HCT116 (cell line): ENCODE measurements at regions not wholly inside any gene's neighbourhood (a gene's known extent, or its start where the extent isn't known, plus 50 kb on each side); places are given as distances from the start of the nearest gene placed in this dataset.

ENCODE experiments used
- ATAC-seq: fragments of 200-7000 bp; cut with Tn5 transposase; 2 replicates; pipeline ENCODE4 v1.9.1; 2020; ENCODE audit warnings: mild to moderate bottlenecking, moderate library complexity
- BruUV-seq: library from RNA; stranded (reverse); fragments of 400-500 nt; replicated peaks from 2 replicates; lab custom pipeline; 2021; lab: Mats Ljungman, UMichigan
- CTCF ChIA-PET: fragments of 300-600 bp; sonication (Branson Sonifier 250); formaldehyde crosslinking; loops from one replicate; lab custom pipeline; 2021; ENCODE audit warnings: antibody characterized with exemption; lab: Charles Lee
- POLR2A ChIA-PET: fragments of 300-600, 350-600 bp; sonication (Branson Sonifier 250); formaldehyde crosslinking; loops from one replicate; lab custom pipeline; 2021; ENCODE audit warnings: antibody characterized with exemption; lab: Charles Lee
- RAD21 ChIA-PET, 2 experiments: fragments of 300-600 bp; sonication (Branson Sonifier 250); formaldehyde crosslinking; loops; one replicate each; lab custom pipeline; 2023; ENCODE audit warnings: low total read pairs in 2 of 2; ENCODE audit not compliant: uncharacterized antibody in 2 of 2, unreplicated experiment in 2 of 2, low non-redundant PET in 1 of 2; lab: Charles Lee
- DNase-seq: peaks from one replicate; pipeline ENCODE4 v3.0.0-alpha.2; 2010; ENCODE audit warnings: low read depth, low spot score
- H2AFZ ChIP-seq: fragments of 200-600 bp; shearing (Covaris generic), sonication (generic); 2 replicates; pipeline ENCODE4 v1.6.1; 2017; ENCODE audit warnings: low read depth, mixed run types, mixed read lengths, antibody characterized with exemption, low read length; ENCODE audit not compliant: poor library complexity, severe bottlenecking
- H3K27ac ChIP-seq: 2 replicates; pipeline ENCODE4 v1.5.1; 2012; ENCODE audit warnings: low read depth, low read length
- H3K27me3 ChIP-seq: fragments of 200-600 bp; sonication (generic); 2 replicates; pipeline ENCODE4 v1.6.1; 2016; ENCODE audit warnings: mixed run types, low read length, mixed read lengths; ENCODE audit not compliant: insufficient read depth
- H3K36me3 ChIP-seq, 2 experiments: fragments of 200-500 bp in 1 of 2; fragments of 200-600 bp in 1 of 2; sonication (Bioruptor generic) in 1 of 2; sonication (generic) in 1 of 2; 2 replicates each; pipeline versions ENCODE4 v1.5.1 to v1.6.1; 2014 to 2016; ENCODE audit warnings: low read length in 2 of 2, inconsistent platforms in 1 of 2, mixed read lengths in 1 of 2, mixed run types in 1 of 2; ENCODE audit not compliant: insufficient read depth in 2 of 2, control insufficient read depth in 1 of 2
- H3K4me1 ChIP-seq, 2 experiments: fragments of 200-600 bp in 1 of 2; sonication (generic) in 1 of 2; 2 replicates each; pipeline versions ENCODE4 v1.5.1 to v1.6.1; 2012 to 2017; ENCODE audit warnings: low read length in 2 of 2, inconsistent platforms in 1 of 2, mild to moderate bottlenecking in 1 of 2, mixed read lengths in 1 of 2, mixed run types in 1 of 2, moderate library complexity in 1 of 2; ENCODE audit not compliant: insufficient read depth in 2 of 2, control insufficient read depth in 1 of 2
- H3K4me2 ChIP-seq: fragments of 200-600 bp; sonication (generic); 2 replicates; pipeline ENCODE4 v1.6.1; 2017; ENCODE audit warnings: mixed run types, low read length, mixed read lengths
- H3K4me3 ChIP-seq, 2 experiments: fragments of 200-600 bp in 1 of 2; sonication (generic) in 1 of 2; replicated peaks in 1 of 2; 2 replicates each; pipeline ENCODE4 v1.5.1; 2011 to 2016; ENCODE audit warnings: low read length in 2 of 2, control low read depth in 1 of 2, low read depth in 1 of 2, mild to moderate bottlenecking in 1 of 2, mixed read lengths in 1 of 2, mixed run types in 1 of 2
- H3K79me2 ChIP-seq: fragments of 200-600 bp; sonication (generic); 2 replicates; pipeline ENCODE4 v1.6.1; 2017; ENCODE audit warnings: mild to moderate bottlenecking, mixed run types, low read length, moderate library complexity, mixed read lengths; ENCODE audit not compliant: insufficient read depth
- H3K9ac ChIP-seq: fragments of 200-600 bp; sonication (generic); 2 replicates; pipeline ENCODE4 v1.6.1; 2016; ENCODE audit warnings: low read length, mixed read lengths
- H3K9me2 ChIP-seq: fragments of 200-600 bp; sonication (generic), shearing (Covaris generic); 2 replicates; pipeline ENCODE4 v1.6.1; 2017; ENCODE audit warnings: mixed run types, mild to moderate bottlenecking, moderate library complexity; ENCODE audit not compliant: insufficient read depth
- H3K9me3 ChIP-seq, 2 experiments: fragments of 200-500 bp in 1 of 2; fragments of 200-600 bp in 1 of 2; sonication (Bioruptor generic) in 1 of 2; sonication (generic) in 1 of 2; 2 replicates each; pipeline ENCODE4 v1.6.1; 2014 to 2017; ENCODE audit warnings: low read length in 2 of 2, mixed read lengths in 2 of 2, inconsistent platforms in 1 of 2, low read depth in 1 of 2, mild to moderate bottlenecking in 1 of 2, mixed run types in 1 of 2, moderate library complexity in 1 of 2; ENCODE audit not compliant: control insufficient read depth in 1 of 2, insufficient read depth in 1 of 2
- H4K20me1 ChIP-seq: fragments of 200-600 bp; sonication (generic), shearing (Covaris generic); 2 replicates; pipeline ENCODE4 v1.6.1; 2017; ENCODE audit warnings: mixed run types, mild to moderate bottlenecking, moderate library complexity; ENCODE audit not compliant: insufficient read depth
- CBX3 ChIP-seq: IDR thresholded peaks from 2 replicates; pipeline ENCODE4 v1.6.1; 2012; ENCODE audit warnings: low read depth
- EGR1 ChIP-seq: IDR thresholded peaks from 2 replicates; pipeline ENCODE4 v1.6.1; 2012; ENCODE audit warnings: low read depth
- ELF1 ChIP-seq: IDR thresholded peaks from 2 replicates; pipeline ENCODE4 v1.6.1; 2012; ENCODE audit warnings: low read depth, borderline replicate concordance
- EZH2 ChIP-seq: fragments of 200-600 bp; sonication (generic); IDR thresholded peaks from 2 replicates; pipeline ENCODE4 v1.6.1; 2017; ENCODE audit warnings: antibody characterized with exemption, mixed run types
- FOSL1 ChIP-seq: IDR thresholded peaks from 2 replicates; pipeline ENCODE4 v1.6.1; 2012; ENCODE audit warnings: low read depth
- JUND ChIP-seq: IDR thresholded peaks from 2 replicates; pipeline ENCODE4 v1.6.1; 2012
- POLR2A ChIP-seq: IDR thresholded peaks from 2 replicates; pipeline ENCODE4 v1.7.0; 2011; ENCODE audit warnings: borderline replicate concordance; ENCODE audit not compliant: insufficient read depth, insufficient read length; ENCODE audit errors: extremely low read depth
- POLR2AphosphoS5 ChIP-seq: IDR thresholded peaks from 2 replicates; pipeline ENCODE4 v1.6.1; 2011; ENCODE audit warnings: mild to moderate bottlenecking, low read depth, low read length, moderate library complexity
- RAD21 ChIP-seq: IDR thresholded peaks from 2 replicates; pipeline ENCODE4 v1.6.1; 2012; ENCODE audit warnings: low read depth, mild to moderate bottlenecking
- SP1 ChIP-seq: IDR thresholded peaks from 2 replicates; pipeline ENCODE4 v1.6.1; 2012; ENCODE audit warnings: low read depth
- SRF ChIP-seq: IDR thresholded peaks from 2 replicates; pipeline ENCODE4 v1.6.1; 2012; ENCODE audit warnings: low read depth
- TCF7L2 ChIP-seq: IDR thresholded peaks from 2 replicates; pipeline ENCODE4 v1.7.0; 2011; ENCODE audit warnings: borderline replicate concordance, inconsistent platforms; ENCODE audit not compliant: insufficient read depth, insufficient read length; ENCODE audit errors: extremely low read depth
- YY1 ChIP-seq: IDR thresholded peaks from 2 replicates; pipeline ENCODE4 v1.6.1; 2011; ENCODE audit warnings: low read length, low read depth, moderate library complexity, mild to moderate bottlenecking; ENCODE audit not compliant: insufficient replicate concordance; ENCODE audit errors: extremely low read depth
- ZFX ChIP-seq: fragments of 450-650 bp; IDR thresholded peaks from 2 replicates; pipeline ENCODE4 v1.6.1; 2017
- ZNF274 ChIP-seq: fragments of 200-500 bp; sonication (Bioruptor generic); IDR thresholded peaks from 2 replicates; pipeline ENCODE4 v1.6.1; 2014; ENCODE audit warnings: mild to moderate bottlenecking, low read depth, low read length, inconsistent platforms
- intact Hi-C: fragments of 100-400 bp; cut with micrococcal nuclease; formaldehyde crosslinking; loops from 2 replicates; pipeline ENCODE4 v1.10.0; 2022
- TF ChIP-seq, protein P1 (sequence below), 3 experiments: fragments of 200-600 bp in 1 of 3; sonication (generic) in 1 of 3; IDR thresholded peaks in 2 of 3; conservative IDR thresholded peaks in 1 of 3; 2 replicates each; pipeline ENCODE4 v1.5.1; 2012 to 2017; ENCODE audit warnings: low read depth in 2 of 3, low read length in 2 of 3, antibody characterized with exemption in 1 of 3, borderline replicate concordance in 1 of 3, control low read depth in 1 of 3, mild to moderate bottlenecking in 1 of 3, mixed read lengths in 1 of 3, mixed run types in 1 of 3, moderate library complexity in 1 of 3; ENCODE audit not compliant: insufficient read depth in 1 of 3
- TF ChIP-seq, protein P2 (sequence below): IDR thresholded peaks from 2 replicates; pipeline ENCODE4 v1.6.1; 2012
- TF ChIP-seq, protein P3 (sequence below): IDR thresholded peaks from 2 replicates; pipeline ENCODE4 v1.6.1; 2011; ENCODE audit warnings: mild to moderate bottlenecking, low read length, moderate library complexity; ENCODE audit not compliant: insufficient replicate concordance; ENCODE audit errors: extremely low read depth
- TF ChIP-seq, protein P4 (sequence below): IDR thresholded peaks from 2 replicates; pipeline ENCODE4 v1.6.1; 2012; ENCODE audit warnings: low read depth

DNA sequence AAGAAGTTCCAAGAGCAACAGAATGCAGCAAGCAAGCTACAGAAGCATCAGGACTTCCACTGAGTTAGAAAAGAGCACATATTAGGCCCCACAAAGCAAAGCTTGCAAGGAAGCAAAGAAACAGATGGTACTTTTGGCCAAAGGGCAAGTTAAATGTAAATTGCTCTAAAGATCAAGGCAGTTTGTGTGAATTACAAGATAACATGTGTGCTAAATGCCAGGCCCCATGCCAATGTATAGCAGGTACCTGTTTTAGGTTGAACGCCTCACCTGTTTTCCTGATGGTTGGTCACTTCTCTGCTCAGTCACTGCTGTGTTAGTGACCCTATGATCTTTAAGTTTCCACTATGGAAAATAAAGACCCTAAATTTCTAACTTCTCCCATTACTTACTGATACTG lies 606.5 kb upstream of the GYPC start:
- TF ChIP-seq SP1 (no peak), JUND (no peak), SRF (no peak), FOSL1 (no peak), EGR1 (no peak), EZH2 (no peak), ZNF274 (no peak), POLR2A (no peak), ZFX (no peak), POLR2AphosphoS5 (no peak), ELF1 (no peak), YY1 (no peak), RAD21 (no peak), CBX3 (no peak), TCF7L2 (no peak)
- TF ChIP-seq, protein P1, sequence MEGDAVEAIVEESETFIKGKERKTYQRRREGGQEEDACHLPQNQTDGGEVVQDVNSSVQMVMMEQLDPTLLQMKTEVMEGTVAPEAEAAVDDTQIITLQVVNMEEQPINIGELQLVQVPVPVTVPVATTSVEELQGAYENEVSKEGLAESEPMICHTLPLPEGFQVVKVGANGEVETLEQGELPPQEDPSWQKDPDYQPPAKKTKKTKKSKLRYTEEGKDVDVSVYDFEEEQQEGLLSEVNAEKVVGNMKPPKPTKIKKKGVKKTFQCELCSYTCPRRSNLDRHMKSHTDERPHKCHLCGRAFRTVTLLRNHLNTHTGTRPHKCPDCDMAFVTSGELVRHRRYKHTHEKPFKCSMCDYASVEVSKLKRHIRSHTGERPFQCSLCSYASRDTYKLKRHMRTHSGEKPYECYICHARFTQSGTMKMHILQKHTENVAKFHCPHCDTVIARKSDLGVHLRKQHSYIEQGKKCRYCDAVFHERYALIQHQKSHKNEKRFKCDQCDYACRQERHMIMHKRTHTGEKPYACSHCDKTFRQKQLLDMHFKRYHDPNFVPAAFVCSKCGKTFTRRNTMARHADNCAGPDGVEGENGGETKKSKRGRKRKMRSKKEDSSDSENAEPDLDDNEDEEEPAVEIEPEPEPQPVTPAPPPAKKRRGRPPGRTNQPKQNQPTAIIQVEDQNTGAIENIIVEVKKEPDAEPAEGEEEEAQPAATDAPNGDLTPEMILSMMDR (IDR thresholded peaks at IDR 0.05 in 2 of 3, conservative IDR thresholded peaks at IDR 0.05 in 1 of 3; ENCODE audit: borderline replicate concordance in 1 of 3, insufficient read depth in 1 of 3, low read depth in 2 of 3, low read length in 2 of 3) = no peak
- TF ChIP-seq, protein P2, sequence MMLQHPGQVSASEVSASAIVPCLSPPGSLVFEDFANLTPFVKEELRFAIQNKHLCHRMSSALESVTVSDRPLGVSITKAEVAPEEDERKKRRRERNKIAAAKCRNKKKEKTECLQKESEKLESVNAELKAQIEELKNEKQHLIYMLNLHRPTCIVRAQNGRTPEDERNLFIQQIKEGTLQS = no peak
- TF ChIP-seq, protein P3, sequence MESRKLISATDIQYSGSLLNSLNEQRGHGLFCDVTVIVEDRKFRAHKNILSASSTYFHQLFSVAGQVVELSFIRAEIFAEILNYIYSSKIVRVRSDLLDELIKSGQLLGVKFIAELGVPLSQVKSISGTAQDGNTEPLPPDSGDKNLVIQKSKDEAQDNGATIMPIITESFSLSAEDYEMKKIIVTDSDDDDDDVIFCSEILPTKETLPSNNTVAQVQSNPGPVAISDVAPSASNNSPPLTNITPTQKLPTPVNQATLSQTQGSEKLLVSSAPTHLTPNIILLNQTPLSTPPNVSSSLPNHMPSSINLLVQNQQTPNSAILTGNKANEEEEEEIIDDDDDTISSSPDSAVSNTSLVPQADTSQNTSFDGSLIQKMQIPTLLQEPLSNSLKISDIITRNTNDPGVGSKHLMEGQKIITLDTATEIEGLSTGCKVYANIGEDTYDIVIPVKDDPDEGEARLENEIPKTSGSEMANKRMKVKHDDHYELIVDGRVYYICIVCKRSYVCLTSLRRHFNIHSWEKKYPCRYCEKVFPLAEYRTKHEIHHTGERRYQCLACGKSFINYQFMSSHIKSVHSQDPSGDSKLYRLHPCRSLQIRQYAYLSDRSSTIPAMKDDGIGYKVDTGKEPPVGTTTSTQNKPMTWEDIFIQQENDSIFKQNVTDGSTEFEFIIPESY = no peak
- TF ChIP-seq, protein P4, sequence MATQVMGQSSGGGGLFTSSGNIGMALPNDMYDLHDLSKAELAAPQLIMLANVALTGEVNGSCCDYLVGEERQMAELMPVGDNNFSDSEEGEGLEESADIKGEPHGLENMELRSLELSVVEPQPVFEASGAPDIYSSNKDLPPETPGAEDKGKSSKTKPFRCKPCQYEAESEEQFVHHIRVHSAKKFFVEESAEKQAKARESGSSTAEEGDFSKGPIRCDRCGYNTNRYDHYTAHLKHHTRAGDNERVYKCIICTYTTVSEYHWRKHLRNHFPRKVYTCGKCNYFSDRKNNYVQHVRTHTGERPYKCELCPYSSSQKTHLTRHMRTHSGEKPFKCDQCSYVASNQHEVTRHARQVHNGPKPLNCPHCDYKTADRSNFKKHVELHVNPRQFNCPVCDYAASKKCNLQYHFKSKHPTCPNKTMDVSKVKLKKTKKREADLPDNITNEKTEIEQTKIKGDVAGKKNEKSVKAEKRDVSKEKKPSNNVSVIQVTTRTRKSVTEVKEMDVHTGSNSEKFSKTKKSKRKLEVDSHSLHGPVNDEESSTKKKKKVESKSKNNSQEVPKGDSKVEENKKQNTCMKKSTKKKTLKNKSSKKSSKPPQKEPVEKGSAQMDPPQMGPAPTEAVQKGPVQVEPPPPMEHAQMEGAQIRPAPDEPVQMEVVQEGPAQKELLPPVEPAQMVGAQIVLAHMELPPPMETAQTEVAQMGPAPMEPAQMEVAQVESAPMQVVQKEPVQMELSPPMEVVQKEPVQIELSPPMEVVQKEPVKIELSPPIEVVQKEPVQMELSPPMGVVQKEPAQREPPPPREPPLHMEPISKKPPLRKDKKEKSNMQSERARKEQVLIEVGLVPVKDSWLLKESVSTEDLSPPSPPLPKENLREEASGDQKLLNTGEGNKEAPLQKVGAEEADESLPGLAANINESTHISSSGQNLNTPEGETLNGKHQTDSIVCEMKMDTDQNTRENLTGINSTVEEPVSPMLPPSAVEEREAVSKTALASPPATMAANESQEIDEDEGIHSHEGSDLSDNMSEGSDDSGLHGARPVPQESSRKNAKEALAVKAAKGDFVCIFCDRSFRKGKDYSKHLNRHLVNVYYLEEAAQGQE = no peak
- Histone ChIP-seq H3K36me3 (no peaks in the 10 kb centered on the region), H3K4me2 (no peak overlapping the region), H3K9me2 (no peaks in the 10 kb centered on the region), H3K27me3 (no peaks in the 10 kb centered on the region), H3K4me1 (no peaks in the 10 kb centered on the region), H4K20me1 (no peaks in the 10 kb centered on the region), H3K9ac (no peak overlapping the region), H2AFZ (no peak overlapping the region), H3K4me3 (no peak overlapping the region), H3K27ac (no peak overlapping the region), H3K79me2 (no peaks in the 10 kb centered on the region), H3K9me3 (peaks cover 3 to 14% of the 10 kb centered on the region in 2 experiments; a peak in 2 of 4 replicates)
- CTCF ChIA-PET = no interaction called here
- ATAC-seq (no peak), DNase-seq (no peak)
- RAD21 ChIA-PET = no interaction called here
- intact Hi-C loops = no loop called here
- BruUV-seq = no TSS peak
- POLR2A ChIA-PET = no interaction called here
